ENCODE measurements at regions not wholly inside any gene's neighbourhood (a gene's known extent, or its start where the extent isn't known, plus 50 kb on each side); places are given as distances from the start of the nearest gene placed in this dataset.

- Histone ChIP-seq H2AFZ (ENCODE audit: low read depth, low read length) (no peak overlapping the region), H4K20me1 (ENCODE audit: insufficient read depth) (no peaks in the 10 kb centered on the region), H3K79me2 (replicated peaks; ENCODE audit: insufficient read depth, low read length) (no peaks in the 10 kb centered on the region), H3K4me3 (ENCODE audit: low read length) (no peak overlapping the region), H3K9ac (ENCODE audit: low read length) (no peak overlapping the region), H3F3A (ENCODE audit: insufficient read depth, low read length, poor library complexity, severe bottlenecking) (no peaks in the 10 kb centered on the region), H3K27ac (ENCODE audit: low read length) (no peak overlapping the region), H3K9me3 (ENCODE audit: low read length) (no peaks in the 10 kb centered on the region), H3K4me2 (ENCODE audit: low read length) (no peak overlapping the region), H3K27me3 (ENCODE audit: insufficient read depth, low read depth, low read length) (no peaks in the 10 kb centered on the region), H3K36me3 (ENCODE audit: insufficient read depth, low read length) (no peaks in the 10 kb centered on the region), H3K9me2 (ENCODE audit: insufficient read depth, low read length) (no peaks in the 10 kb centered on the region)
- TF ChIP-seq MXI1 (conservative IDR thresholded peaks at IDR 0.05; ENCODE audit: poor library complexity, severe bottlenecking) (no peak), POLR2AphosphoS5 (IDR thresholded peaks at IDR 0.05) (no peak), EZH2 (IDR thresholded peaks at IDR 0.05; ENCODE audit: borderline replicate concordance, insufficient read depth, low read length, poor library complexity, severe bottlenecking) (no peak), EP300 (conservative IDR thresholded peaks at IDR 0.05; ENCODE audit: poor library complexity, severe bottlenecking) (no peak), TAF1 (IDR thresholded peaks at IDR 0.05; ENCODE audit: low read depth) (no peak), SMC3 (conservative IDR thresholded peaks at IDR 0.05; ENCODE audit: poor library complexity) (no peak), RAD21 (conservative IDR thresholded peaks at IDR 0.05) (no peak), CTCF (IDR thresholded peaks at IDR 0.05; ENCODE audit: poor library complexity, severe bottlenecking) (no peak)
Measured at GRCh38 chr5:101505891-101506570, 602.9 kb upstream of the ST8SIA4 start.

- H3K9ac ChIP-seq (ENCODE audit: low read length): no peak overlapping the region
- H3K4me2 ChIP-seq (ENCODE audit: low read length): no peak overlapping the region
- H3F3A ChIP-seq (ENCODE audit: insufficient read depth, low read length, poor library complexity, severe bottlenecking): no peaks in the 10 kb centered on the region
- H3K79me2 ChIP-seq (replicated peaks; ENCODE audit: insufficient read depth, low read length): no peaks in the 10 kb centered on the region
- TF ChIP-seq CTCF (IDR thresholded peaks at IDR 0.05; ENCODE audit: poor library complexity, severe bottlenecking): no peak
- TF ChIP-seq REST (IDR thresholded peaks at IDR 0.05; ENCODE audit: borderline replicate concordance): no peak
- H3K4me3 ChIP-seq (ENCODE audit: low read length): no peak overlapping the region
- H3K27ac ChIP-seq (ENCODE audit: low read length): no peak overlapping the region
- no peaks in the 10 kb centered on the region for H3K27me3 ChIP-seq (ENCODE audit: insufficient read depth, low read depth, low read length)
- H3K36me3 ChIP-seq (ENCODE audit: insufficient read depth, low read length): no peaks in the 10 kb centered on the region
- no peaks in the 10 kb centered on the region for H3K9me3 ChIP-seq (ENCODE audit: low read length)
- H3K9me2 ChIP-seq (ENCODE audit: insufficient read depth, low read length): no peaks in the 10 kb centered on the region
- no peak overlapping the region for H2AFZ ChIP-seq (ENCODE audit: low read depth, low read length)
- no peaks in the 10 kb centered on the region for H4K20me1 ChIP-seq (ENCODE audit: insufficient read depth)
Measured at GRCh38 chr5:101482931-101483330, 579.8 kb upstream of the ST8SIA4 start.
